HG03520 (cell line): ENCODE measurements at regions not wholly inside any gene's neighbourhood (a gene's known extent, or its start where the extent isn't known, plus 50 kb on each side); places are given as distances from the start of the nearest gene placed in this dataset.

Experiments
- ATAC-seq: cut with Tn5 transposase; IDR thresholded peaks from one replicate; pipeline ENCODE4 v1.9.1; 2021; ENCODE audit warnings: mild to moderate bottlenecking, moderate library complexity; ENCODE audit not compliant: unreplicated experiment

GRCh38 chr2:88832311-88832991, 141.0 kb downstream of the RPIA start:
- peak; percentile 36 for ATAC-seq

- ATAC-seq = no peak
Measured at GRCh38 chr2:88832992-88833389, 141.5 kb downstream of the RPIA start.

- ATAC-seq = no peak
Measured at GRCh38 chr2:88834376-88834775, 142.9 kb downstream of the RPIA start.

- no peak for ATAC-seq
Measured at GRCh38 chr2:88834866-88835265, 143.4 kb downstream of the RPIA start.

- ATAC-seq = no peak
Measured at GRCh38 chr2:88835726-88836125, 144.3 kb downstream of the RPIA start.

GRCh38 chr2:88836351-88836750, 144.9 kb downstream of the RPIA start:
- ATAC-seq = no peak

GRCh38 chr2:88837511-88838160, 146.2 kb downstream of the RPIA start:
- ATAC-seq = no peak

- peak; percentile 82 for ATAC-seq
Measured at GRCh38 chr2:88838165-88838635, 146.7 kb downstream of the RPIA start.

- no peak for ATAC-seq
Measured at GRCh38 chr2:88841224-88841929, 149.9 kb downstream of the RPIA start.

- ATAC-seq = no peak
Measured at GRCh38 chr2:88842656-88843460, 151.4 kb downstream of the RPIA start.

- ATAC-seq = no peak
Measured at GRCh38 chr2:88843651-88844050, 152.2 kb downstream of the RPIA start.

GRCh38 chr2:88844960-88845359, 153.5 kb downstream of the RPIA start:
- no peak for ATAC-seq

- peak; percentile 87 for ATAC-seq
Measured at GRCh38 chr2:88845772-88846661, 154.5 kb downstream of the RPIA start.

GRCh38 chr2:88852753-88853402, 161.4 kb downstream of the RPIA start:
- no peak for ATAC-seq

- no peak for ATAC-seq
Measured at GRCh38 chr2:88853403-88853790, 161.9 kb downstream of the RPIA start.

GRCh38 chr2:88854528-88854927, 163.1 kb downstream of the RPIA start:
- ATAC-seq = no peak

GRCh38 chr2:88855620-88856408, 164.3 kb downstream of the RPIA start:
- ATAC-seq = peak; percentile 19

- ATAC-seq = peak; percentile 9
Measured at GRCh38 chr2:88856409-88857135, 165.1 kb downstream of the RPIA start.
